HepG2 (cell line): ENCODE measurements at regions not wholly inside any gene's neighbourhood (a gene's known extent, or its start where the extent isn't known, plus 50 kb on each side); places are given as distances from the start of the nearest gene placed in this dataset.

Source experiments
- ATAC-seq: fragments of 200-7000 bp; cut with Tn5 transposase; 3 replicates; pipeline ENCODE4 v1.9.1; 2020; ENCODE audit warnings: mild to moderate bottlenecking, moderate library complexity
- BruUV-seq: library from RNA; stranded (reverse); fragments of 400-500 nt; replicated peaks from 2 replicates; lab custom pipeline; 2021; lab: Mats Ljungman, UMichigan
- CTCF ChIA-PET: fragments of 300-600 bp; formaldehyde crosslinking; extraction: SDS; loops from one replicate; lab custom pipeline; 2021; ENCODE audit warnings: low total read pairs, inconsistent platforms, low intra/inter-chr PET ratio; lab: Yijun Ruan, JAX
- POLR2A ChIA-PET: fragments of 350-600 bp; sonication (Branson Sonifier 250); formaldehyde crosslinking; loops from one replicate; lab custom pipeline; 2020; ENCODE audit warnings: antibody characterized with exemption, inconsistent platforms; lab: Yijun Ruan, JAX
- DNase-seq: peaks from one replicate; pipeline ENCODE4 v3.0.0-alpha.2; 2015; ENCODE audit warnings: low spot score
- FAIRE-seq: peaks from 3 replicates; lab custom pipeline; 2011; peaks lifted over from hg19 to GRCh38; lab: Jason Lieb, UNC
- H2AFZ ChIP-seq: one replicate; pipeline ENCODE4 v1.6.1; 2011; ENCODE audit warnings: low read length, inconsistent platforms
- H3K27ac ChIP-seq: fragments of 300-600 bp; 3 replicates; pipeline ENCODE4 v1.8.0; 2011; ENCODE audit warnings: mixed run types, mild to moderate bottlenecking, mixed read lengths, low read length, inconsistent platforms; ENCODE audit not compliant: insufficient read depth; ENCODE audit errors: extremely low read length
- H3K27me3 ChIP-seq, 2 experiments: fragments of 200-600 bp in 1 of 2; 2 replicates in 1 of 2; 3 replicates in 1 of 2; pipeline versions ENCODE4 v1.6.0 to v1.8.0; 2011; ENCODE audit warnings: low read length in 2 of 2, mild to moderate bottlenecking in 2 of 2, moderate library complexity in 2 of 2, inconsistent platforms in 1 of 2; ENCODE audit not compliant: insufficient read depth in 2 of 2, control insufficient read depth in 1 of 2
- H3K36me3 ChIP-seq, 2 experiments: fragments of 200-600 bp in 1 of 2; replicated peaks in 1 of 2; 2 replicates in 1 of 2; 3 replicates in 1 of 2; pipeline versions ENCODE4 v1.5.1 to v1.8.0; 2011; ENCODE audit warnings: low read length in 2 of 2, inconsistent platforms in 1 of 2; ENCODE audit not compliant: insufficient read depth in 2 of 2, control insufficient read depth in 1 of 2
- H3K4me1 ChIP-seq: 2 replicates; pipeline ENCODE4 v1.5.1; 2012; ENCODE audit warnings: low read length, inconsistent platforms; ENCODE audit not compliant: insufficient read depth
- H3K4me2 ChIP-seq: 2 replicates; pipeline ENCODE4 v1.6.0; 2011; ENCODE audit warnings: low read depth, low read length, inconsistent platforms
- H3K4me3 ChIP-seq, 3 experiments: fragments of 200-600 bp in 1 of 3; sonication (generic), shearing (Covaris generic) in 1 of 3; replicated peaks in 1 of 3; 2 replicates each; pipeline ENCODE4 v1.5.1; 2011 to 2016; ENCODE audit warnings: low read length in 3 of 3, inconsistent platforms in 2 of 3, low read depth in 2 of 3, mild to moderate bottlenecking in 2 of 3, control low read depth in 1 of 3, mixed read lengths in 1 of 3; ENCODE audit not compliant: insufficient read depth in 1 of 3
- H3K79me2 ChIP-seq: one replicate; pipeline ENCODE4 v1.6.1; 2011; ENCODE audit warnings: low read length, inconsistent platforms; ENCODE audit not compliant: insufficient read depth
- H3K9ac ChIP-seq: 2 replicates; pipeline ENCODE4 v1.6.0; 2011; ENCODE audit warnings: mild to moderate bottlenecking, low read depth, low read length, inconsistent platforms; ENCODE audit not compliant: insufficient read depth
- H3K9me3 ChIP-seq: 2 replicates; pipeline ENCODE4 v1.5.1; 2012; ENCODE audit warnings: mild to moderate bottlenecking, low read length
- H4K20me1 ChIP-seq: 2 replicates; pipeline ENCODE4 v1.6.0; 2011; ENCODE audit warnings: inconsistent platforms, mild to moderate bottlenecking, low read length, moderate library complexity; ENCODE audit not compliant: insufficient read depth
- CAMTA2 ChIP-seq: sonication (generic); formaldehyde crosslinking; IDR thresholded peaks from 2 replicates; pipeline ENCODE4 v1.4.0; 2020; ENCODE audit warnings: mild to moderate bottlenecking, missing genetic modification reagents, borderline replicate concordance
- ETV5 ChIP-seq: IDR thresholded peaks from 2 replicates; pipeline ENCODE4 v1.6.1; 2018; ENCODE audit warnings: missing biosample characterization, missing genetic modification reagents, inconsistent platforms, borderline replicate concordance
- PLRG1 ChIP-seq: fragments of 450-650 bp; conservative IDR thresholded peaks from 2 replicates; pipeline ENCODE4 v1.6.1; 2016
- WGBS: methylation state at CpG from one replicate; pipeline ENCODE4 v1.1.6; 2017; ENCODE audit warnings: low lambda C conversion rate; 5-methylcytosine and 5-hydroxymethylcytosine counted together
- in situ Hi-C: cut with HindIII; loops from 2 replicates; pipeline ENCODE4 v1.10.0; 2017; ENCODE audit warnings: low pct_unique_long_range_greater_than_20kb; ENCODE audit not compliant: extremely low pct_ligation_motif_present
- intact Hi-C: fragments of 100-400 bp; cut with micrococcal nuclease; formaldehyde crosslinking; loops from one replicate; pipeline ENCODE4 v1.10.0; 2022; ENCODE audit not compliant: unreplicated experiment
- TF ChIP-seq, protein P1 (sequence below): IDR thresholded peaks from 2 replicates; pipeline ENCODE4 v1.6.1; 2016; ENCODE audit warnings: low read depth, missing genetic modification reagents, missing compliant biosample characterization
- TF ChIP-seq, protein P2 (sequence below): sonication (generic); formaldehyde crosslinking; IDR thresholded peaks from 2 replicates; pipeline ENCODE4 v1.4.0; 2020; ENCODE audit warnings: missing genetic modification reagents
- TF ChIP-seq, protein P3 (sequence below), 2 experiments: sonication (generic) in 1 of 2; formaldehyde crosslinking in 1 of 2; IDR thresholded peaks; 2 replicates each; pipeline versions ENCODE4 v1.4.0 to v1.6.1; 2016 to 2020; ENCODE audit warnings: borderline replicate concordance in 1 of 2, low read depth in 1 of 2, mild to moderate bottlenecking in 1 of 2, missing genetic modification reagents in 1 of 2

DNA sequence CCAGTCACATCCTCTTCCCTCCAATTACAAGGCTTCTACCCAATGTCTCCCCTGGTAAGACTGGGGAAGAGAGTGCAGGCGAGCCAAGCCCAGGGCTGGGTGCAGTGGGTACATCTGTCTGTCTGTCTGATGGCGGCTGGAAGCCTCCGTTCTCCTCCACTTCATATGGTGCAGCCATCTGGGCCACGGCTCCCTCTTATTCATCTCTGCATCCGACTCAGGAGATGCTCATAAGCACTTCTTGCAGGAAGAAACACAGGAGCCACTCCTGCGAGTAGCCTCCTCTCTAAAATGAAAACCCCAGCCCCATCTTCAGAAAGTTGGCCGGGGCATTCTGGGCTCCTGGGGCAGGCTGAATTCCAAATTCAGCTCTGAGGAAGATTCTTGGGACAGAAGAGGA is 67.5 kb upstream of the SLC6A6 start:
- H3K36me3 ChIP-seq, result no peaks in the 10 kb centered on the region
- no peak overlapping the region for H2AFZ ChIP-seq
- DNase-seq, result no peak
- intact Hi-C loops (no loop called here), in situ Hi-C loops (no loop called here)
- H3K4me3 ChIP-seq, result no peak overlapping the region
- peaks cover 0 to 8% of the 10 kb centered on the region in 2 experiments; a peak in 2 of 5 replicates for H3K27me3 ChIP-seq
- CTCF ChIA-PET, result no interaction called here
- POLR2A ChIA-PET, result no interaction called here
- 55% methylated on average over 7 of the region's 7 CpGs for WGBS
- no peaks in the 10 kb centered on the region for H3K9me3 ChIP-seq
- ATAC-seq, result no peak
- no peak for FAIRE-seq
- no peak overlapping the region for H3K4me2 ChIP-seq
- TF ChIP-seq, protein P1, sequence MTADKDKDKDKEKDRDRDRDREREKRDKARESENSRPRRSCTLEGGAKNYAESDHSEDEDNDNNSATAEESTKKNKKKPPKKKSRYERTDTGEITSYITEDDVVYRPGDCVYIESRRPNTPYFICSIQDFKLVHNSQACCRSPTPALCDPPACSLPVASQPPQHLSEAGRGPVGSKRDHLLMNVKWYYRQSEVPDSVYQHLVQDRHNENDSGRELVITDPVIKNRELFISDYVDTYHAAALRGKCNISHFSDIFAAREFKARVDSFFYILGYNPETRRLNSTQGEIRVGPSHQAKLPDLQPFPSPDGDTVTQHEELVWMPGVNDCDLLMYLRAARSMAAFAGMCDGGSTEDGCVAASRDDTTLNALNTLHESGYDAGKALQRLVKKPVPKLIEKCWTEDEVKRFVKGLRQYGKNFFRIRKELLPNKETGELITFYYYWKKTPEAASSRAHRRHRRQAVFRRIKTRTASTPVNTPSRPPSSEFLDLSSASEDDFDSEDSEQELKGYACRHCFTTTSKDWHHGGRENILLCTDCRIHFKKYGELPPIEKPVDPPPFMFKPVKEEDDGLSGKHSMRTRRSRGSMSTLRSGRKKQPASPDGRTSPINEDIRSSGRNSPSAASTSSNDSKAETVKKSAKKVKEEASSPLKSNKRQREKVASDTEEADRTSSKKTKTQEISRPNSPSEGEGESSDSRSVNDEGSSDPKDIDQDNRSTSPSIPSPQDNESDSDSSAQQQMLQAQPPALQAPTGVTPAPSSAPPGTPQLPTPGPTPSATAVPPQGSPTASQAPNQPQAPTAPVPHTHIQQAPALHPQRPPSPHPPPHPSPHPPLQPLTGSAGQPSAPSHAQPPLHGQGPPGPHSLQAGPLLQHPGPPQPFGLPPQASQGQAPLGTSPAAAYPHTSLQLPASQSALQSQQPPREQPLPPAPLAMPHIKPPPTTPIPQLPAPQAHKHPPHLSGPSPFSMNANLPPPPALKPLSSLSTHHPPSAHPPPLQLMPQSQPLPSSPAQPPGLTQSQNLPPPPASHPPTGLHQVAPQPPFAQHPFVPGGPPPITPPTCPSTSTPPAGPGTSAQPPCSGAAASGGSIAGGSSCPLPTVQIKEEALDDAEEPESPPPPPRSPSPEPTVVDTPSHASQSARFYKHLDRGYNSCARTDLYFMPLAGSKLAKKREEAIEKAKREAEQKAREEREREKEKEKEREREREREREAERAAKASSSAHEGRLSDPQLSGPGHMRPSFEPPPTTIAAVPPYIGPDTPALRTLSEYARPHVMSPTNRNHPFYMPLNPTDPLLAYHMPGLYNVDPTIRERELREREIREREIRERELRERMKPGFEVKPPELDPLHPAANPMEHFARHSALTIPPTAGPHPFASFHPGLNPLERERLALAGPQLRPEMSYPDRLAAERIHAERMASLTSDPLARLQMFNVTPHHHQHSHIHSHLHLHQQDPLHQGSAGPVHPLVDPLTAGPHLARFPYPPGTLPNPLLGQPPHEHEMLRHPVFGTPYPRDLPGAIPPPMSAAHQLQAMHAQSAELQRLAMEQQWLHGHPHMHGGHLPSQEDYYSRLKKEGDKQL (CRISPR knock-in tag), result no peak
- no peak for TF ChIP-seq ETV5
- no peak for TF ChIP-seq PLRG1
- TF ChIP-seq, protein P2, sequence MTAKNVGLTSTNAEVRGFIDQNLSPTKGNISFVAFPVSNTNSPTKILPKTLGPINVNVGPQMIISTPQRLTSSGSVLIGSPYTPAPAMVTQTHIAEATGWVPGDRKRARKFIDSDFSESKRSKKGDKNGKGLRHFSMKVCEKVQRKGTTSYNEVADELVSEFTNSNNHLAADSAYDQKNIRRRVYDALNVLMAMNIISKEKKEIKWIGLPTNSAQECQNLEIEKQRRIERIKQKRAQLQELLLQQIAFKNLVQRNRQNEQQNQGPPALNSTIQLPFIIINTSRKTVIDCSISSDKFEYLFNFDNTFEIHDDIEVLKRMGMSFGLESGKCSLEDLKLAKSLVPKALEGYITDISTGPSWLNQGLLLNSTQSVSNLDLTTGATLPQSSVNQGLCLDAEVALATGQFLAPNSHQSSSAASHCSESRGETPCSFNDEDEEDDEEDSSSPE (CRISPR knock-in tag), result no peak
- no peak for TF ChIP-seq CAMTA2
- TF ChIP-seq, protein P3, sequence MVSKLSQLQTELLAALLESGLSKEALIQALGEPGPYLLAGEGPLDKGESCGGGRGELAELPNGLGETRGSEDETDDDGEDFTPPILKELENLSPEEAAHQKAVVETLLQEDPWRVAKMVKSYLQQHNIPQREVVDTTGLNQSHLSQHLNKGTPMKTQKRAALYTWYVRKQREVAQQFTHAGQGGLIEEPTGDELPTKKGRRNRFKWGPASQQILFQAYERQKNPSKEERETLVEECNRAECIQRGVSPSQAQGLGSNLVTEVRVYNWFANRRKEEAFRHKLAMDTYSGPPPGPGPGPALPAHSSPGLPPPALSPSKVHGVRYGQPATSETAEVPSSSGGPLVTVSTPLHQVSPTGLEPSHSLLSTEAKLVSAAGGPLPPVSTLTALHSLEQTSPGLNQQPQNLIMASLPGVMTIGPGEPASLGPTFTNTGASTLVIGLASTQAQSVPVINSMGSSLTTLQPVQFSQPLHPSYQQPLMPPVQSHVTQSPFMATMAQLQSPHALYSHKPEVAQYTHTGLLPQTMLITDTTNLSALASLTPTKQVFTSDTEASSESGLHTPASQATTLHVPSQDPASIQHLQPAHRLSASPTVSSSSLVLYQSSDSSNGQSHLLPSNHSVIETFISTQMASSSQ (IDR thresholded peaks at IDR 0.05; ENCODE audit: low read depth), result no peak
- TF ChIP-seq, protein P3 (CRISPR knock-in tag; IDR thresholded peaks at IDR 0.05; ENCODE audit: borderline replicate concordance), result no peak
- no peaks in the 10 kb centered on the region for H3K79me2 ChIP-seq
- no peaks in the 10 kb centered on the region for H4K20me1 ChIP-seq
- peaks cover 27% of the 10 kb centered on the region for H3K4me1 ChIP-seq
- H3K27ac ChIP-seq, result no peak overlapping the region
- H3K9ac ChIP-seq, result no peak overlapping the region
- BruUV-seq, result no TSS peak
